NCI-H2171 (cell line): ENCODE measurements at regions not wholly inside any gene's neighbourhood (a gene's known extent, or its start where the extent isn't known, plus 50 kb on each side); places are given as distances from the start of the nearest gene placed in this dataset.
"Not testable (repeated sequence)": the region's sequence is repeated elsewhere in the genome, so short reads cannot be mapped to it uniquely, and the experiment has no call there.

Experiments
- DNase-seq: peaks from one replicate; lab custom pipeline; 2025; lab: John Stamatoyannopoulos, UW

DNA sequence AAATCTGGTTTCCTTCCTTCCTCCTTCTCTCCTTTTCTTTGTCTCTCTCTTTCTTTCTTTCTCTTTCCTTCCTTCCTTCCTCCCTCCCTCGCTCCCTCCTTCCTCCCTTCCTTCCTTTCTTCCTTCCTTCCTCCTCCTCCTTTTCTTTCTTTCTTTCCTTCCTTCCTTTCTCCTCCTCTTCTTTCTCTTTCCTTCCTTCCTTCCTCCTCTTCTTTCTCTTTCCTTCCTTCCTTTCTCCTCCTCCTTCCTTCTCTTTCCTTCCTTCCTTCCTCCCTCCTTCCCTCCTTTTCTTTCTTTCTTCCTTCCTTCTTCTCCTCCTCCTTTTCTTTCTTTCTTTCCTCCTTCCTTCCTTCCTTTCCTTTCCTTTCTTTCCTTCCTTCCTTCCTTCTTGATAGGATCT, 61.2 kb downstream of the VIP start:
- no peak for DNase-seq

- no peak for DNase-seq
Measured at GRCh38 chr6:152815230-152815872, 64.8 kb downstream of the VIP start.

DNA sequence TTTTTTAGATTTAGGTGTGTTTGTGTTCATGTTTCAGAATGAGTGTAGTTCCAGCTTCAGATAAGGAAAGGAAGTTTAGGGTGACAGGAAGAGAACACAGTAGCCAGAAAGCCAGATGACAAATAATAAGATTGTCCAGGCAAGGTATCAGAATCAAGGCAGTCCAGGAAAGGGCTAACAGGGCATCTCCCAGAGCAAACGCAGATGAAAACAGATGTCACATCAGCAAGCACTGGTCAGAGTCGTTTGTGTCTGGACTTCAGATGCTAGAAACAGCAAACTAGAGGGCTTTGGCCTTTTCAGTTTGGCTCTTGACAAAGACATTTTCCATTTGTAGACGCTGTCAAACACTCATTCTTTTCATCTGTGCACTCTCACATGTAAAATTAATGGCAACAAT, 65.5 kb downstream of the VIP start:
- DNase-seq, result no peak

- DNase-seq, result no peak
Measured at GRCh38 chr6:152821525-152821924, 70.9 kb downstream of the VIP start.

GRCh38 chr6:152824666-152825065, 74.1 kb downstream of the VIP start:
- no peak for DNase-seq

DNA sequence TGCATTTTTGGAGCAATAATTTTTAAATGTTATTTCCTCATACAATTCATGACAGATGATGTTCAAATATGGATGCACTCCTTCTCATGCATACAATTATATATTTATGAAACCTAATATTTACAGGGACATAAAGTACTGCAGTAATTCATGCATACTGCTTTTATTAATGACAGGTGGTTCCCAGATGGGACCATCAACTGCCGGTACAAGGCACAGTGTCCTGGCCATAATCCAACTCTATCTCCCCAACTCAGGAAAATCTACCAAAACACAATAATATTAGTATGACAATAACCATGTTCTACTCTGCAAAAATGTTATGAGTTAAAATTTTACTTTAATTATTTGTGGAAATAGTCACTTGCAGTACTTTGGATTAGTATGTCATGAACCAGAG, 77.8 kb downstream of the VIP start:
- peak; percentile 66 for DNase-seq

DNA sequence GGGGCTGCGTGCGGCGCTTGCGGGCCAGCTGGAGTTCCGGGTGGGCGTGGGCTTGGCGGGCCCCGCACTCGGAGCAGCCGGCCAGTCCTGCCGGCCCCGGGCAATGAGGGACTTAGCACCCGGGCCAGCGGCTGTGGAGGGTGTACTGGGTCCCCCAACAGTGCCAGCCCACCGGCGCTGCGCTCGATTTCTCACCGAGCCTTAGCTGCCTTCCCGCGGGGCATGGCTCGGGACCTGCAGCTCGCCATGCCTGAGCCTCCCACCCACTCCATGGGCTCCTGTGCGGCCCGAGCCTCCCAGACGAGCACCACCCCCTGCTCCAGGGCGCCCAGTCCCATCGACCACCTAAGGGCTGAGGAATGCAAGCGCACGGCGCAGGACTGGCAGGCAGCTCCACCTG, 83.8 kb downstream of the VIP start:
- not testable (repeated sequence) for DNase-seq

GRCh38 chr6:152836523-152836922, 85.9 kb downstream of the VIP start:
- DNase-seq, result no peak

DNA sequence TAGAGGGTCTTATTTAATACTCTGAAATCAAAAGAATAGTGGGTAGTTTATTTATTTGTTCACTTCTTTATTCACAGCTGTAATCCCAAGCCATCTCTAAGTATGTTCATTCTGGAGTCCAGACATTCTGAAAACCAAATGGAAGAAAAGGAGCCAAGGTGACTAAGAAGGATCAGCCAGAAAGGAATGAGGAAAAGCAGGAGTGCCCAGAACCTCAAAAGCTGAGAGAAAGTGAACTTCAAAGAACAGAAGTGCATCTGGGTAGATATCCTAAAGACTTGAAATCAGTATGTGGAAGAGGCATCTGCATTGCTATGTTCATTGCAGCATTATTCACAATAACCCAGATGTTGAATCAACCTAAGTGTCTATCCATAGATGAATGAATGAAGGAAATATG, 94.8 kb downstream of the VIP start:
- DNase-seq, result no peak

GRCh38 chr6:152846825-152847224, 96.2 kb downstream of the VIP start:
- DNase-seq, result peak; percentile 3

- no peak for DNase-seq
Measured at GRCh38 chr6:152848919-152849318, 98.3 kb downstream of the VIP start.

- no peak for DNase-seq
Measured at GRCh38 chr6:152854086-152854795, 103.6 kb downstream of the VIP start.

GRCh38 chr6:152858141-152858540, 107.5 kb downstream of the VIP start:
- DNase-seq, result no peak

DNA sequence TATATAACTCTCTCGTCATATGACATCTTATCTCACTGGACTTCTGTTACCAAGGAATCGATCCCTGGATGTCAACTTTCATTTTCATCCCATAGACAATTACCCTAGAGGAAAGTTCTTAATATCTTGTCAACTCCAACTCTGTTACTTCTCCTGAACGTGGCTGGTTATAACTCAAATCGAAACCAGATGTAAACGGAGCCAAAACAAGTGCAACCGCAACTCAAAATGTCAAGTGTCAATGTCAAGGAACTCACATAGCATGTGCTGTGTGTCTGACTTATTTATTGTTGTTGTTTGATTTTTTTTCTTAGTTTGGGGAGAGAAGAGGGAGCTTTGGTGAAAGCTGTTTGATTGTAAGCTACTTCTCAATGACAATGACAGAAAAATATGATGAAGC, 108.6 kb downstream of the VIP start:
- DNase-seq, result no peak

GRCh38 chr6:152863618-152864326, 113.2 kb downstream of the VIP start:
- peak; percentile 41 for DNase-seq

- DNase-seq, result no peak
Measured at GRCh38 chr6:152874267-152874666, 108.6 kb downstream of the FBXO5 start.

- no peak for DNase-seq
Measured at GRCh38 chr6:152874846-152875568, 107.8 kb downstream of the FBXO5 start.

GRCh38 chr6:152879681-152880080, 103.2 kb downstream of the FBXO5 start:
- DNase-seq, result no peak

DNA sequence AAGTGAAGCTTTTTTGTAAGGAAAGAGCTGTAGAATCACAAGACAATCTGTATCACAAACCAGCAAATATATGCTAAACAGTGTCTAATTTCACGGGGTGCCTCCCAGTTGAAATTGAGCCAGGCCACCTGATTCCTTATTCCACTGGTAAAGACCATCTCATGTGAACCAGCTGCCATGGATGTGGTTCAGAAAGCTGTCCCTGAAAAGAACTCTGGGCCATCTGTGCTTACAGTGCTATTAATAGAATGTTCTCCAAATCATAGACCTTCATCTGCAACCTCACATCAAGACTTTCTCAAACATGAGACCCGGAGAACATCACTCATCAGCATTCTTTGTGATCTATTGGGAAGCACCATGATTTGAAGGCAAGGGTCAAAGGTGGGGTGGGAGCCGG, 89.7 kb downstream of the FBXO5 start:
- peak; percentile 49 for DNase-seq

GRCh38 chr6:152896923-152897322, 85.9 kb downstream of the FBXO5 start:
- DNase-seq, result no peak

- DNase-seq, result peak; percentile 23
Measured at GRCh38 chr6:152897807-152898399, 84.9 kb downstream of the FBXO5 start.

- DNase-seq, result no peak
Measured at GRCh38 chr6:152904678-152905077, 78.2 kb downstream of the FBXO5 start.
